Superior temporal gyrus (tissue), 1 donor: ENCODE measurements at regions not wholly inside any gene's neighbourhood (a gene's known extent, or its start where the extent isn't known, plus 50 kb on each side); places are given as distances from the start of the nearest gene placed in this dataset.

Experiments used
- DNase-seq: peaks from one replicate; pipeline ENCODE4 v3.0.0-alpha.2; 2016; ENCODE audit errors: extremely low spot score

GRCh38 chr6:109227646-109228045 lies 132.3 kb downstream of the CEP57L1 start:
- no peak for DNase-seq

DNA sequence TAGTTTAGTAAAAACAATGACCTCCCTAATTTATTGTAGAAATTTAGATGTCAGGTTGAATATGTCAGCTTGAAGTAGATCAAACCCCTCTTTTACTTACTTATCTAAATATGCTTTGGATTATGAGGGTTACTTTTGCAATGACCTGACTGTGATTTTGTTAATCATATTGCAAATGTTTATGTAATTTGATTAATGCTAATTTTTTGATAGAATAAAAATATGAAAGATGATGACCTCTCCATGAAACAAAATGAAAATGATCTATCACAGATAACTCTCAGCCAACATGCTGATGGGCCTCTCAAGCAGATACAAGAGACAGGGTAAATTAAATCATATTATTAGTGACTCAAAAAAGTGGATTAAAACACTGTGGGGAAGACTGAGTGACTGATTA lies 131.0 kb downstream of the CEP57L1 start:
- no peak for DNase-seq

DNA sequence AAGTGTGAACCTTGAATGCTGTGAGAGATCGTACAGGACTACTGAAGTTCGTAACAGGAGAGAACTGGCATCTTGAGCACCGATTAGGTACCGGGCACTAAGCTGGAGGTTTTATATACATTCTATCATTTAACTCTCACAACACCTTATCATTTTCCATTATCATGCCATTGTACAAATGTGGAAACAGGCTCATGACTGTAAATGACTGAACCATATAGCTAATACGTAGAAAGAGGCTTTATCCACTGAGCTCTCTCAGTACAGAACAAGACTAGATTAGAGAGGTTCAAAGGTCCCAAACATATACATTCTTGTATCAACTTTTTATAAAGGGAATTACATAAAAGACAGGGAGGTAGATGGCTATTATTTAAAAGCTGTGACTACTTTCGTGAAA lies 130.6 kb downstream of the CEP57L1 start:
- no peak for DNase-seq

- DNase-seq, result no peak
Observed at GRCh38 chr6:109224994-109225393, 129.7 kb downstream of the CEP57L1 start.

- DNase-seq, result no peak
Observed at GRCh38 chr6:109224107-109224875, 129.0 kb downstream of the CEP57L1 start.

DNA sequence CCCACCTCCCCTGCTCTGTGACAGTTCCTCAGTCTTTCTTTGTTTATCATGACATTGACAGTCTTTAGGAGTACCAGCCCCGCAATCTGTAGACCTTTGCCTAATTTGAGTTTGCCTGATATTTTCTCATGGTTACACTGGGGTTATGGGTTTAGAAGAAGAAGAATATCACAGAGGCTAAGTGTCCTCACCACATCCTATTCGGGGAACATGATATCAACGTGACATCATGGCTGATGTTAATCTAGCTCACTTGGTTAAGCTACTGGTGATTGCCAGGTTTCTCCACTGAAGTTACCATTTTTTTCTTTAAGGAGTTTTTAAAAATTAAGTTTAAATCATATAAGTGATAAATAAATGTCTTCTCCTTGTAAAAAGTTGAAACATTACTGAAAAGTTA lies 127.5 kb downstream of the CEP57L1 start:
- no peak for DNase-seq

GRCh38 chr6:109221543-109222195 lies 126.4 kb downstream of the CEP57L1 start:
- DNase-seq, result no peak
